A673 (cell line): ENCODE measurements at regions not wholly inside any gene's neighbourhood (a gene's known extent, or its start where the extent isn't known, plus 50 kb on each side); places are given as distances from the start of the nearest gene placed in this dataset.

Source experiments
- BruUV-seq: library from RNA; stranded (reverse); fragments of 400-500 nt; replicated peaks from 2 replicates; lab custom pipeline; 2021; lab: Mats Ljungman, UMichigan
- CTCF ChIA-PET: fragments of 300-600 bp; sonication (Branson Sonifier 250); formaldehyde crosslinking; loops from one replicate; lab custom pipeline; 2022; ENCODE audit warnings: antibody characterized with exemption; lab: Charles Lee
- POLR2A ChIA-PET: fragments of 300-600 bp; sonication (Branson Sonifier 250); formaldehyde crosslinking; loops from one replicate; lab custom pipeline; 2022; ENCODE audit warnings: antibody characterized with exemption; ENCODE audit not compliant: low non-redundant PET; lab: Charles Lee
- DNase-seq: peaks from one replicate; pipeline ENCODE4 v3.0.0-alpha.2; 2015; ENCODE audit warnings: low spot score
- H3K27ac ChIP-seq: fragments of 200-600 bp; sonication (generic); 2 replicates; pipeline ENCODE4 v1.5.1; 2016; ENCODE audit warnings: mixed run types, low read depth, mild to moderate bottlenecking, mixed read lengths, antibody characterized with exemption, low read length; ENCODE audit not compliant: poor library complexity, severe bottlenecking
- H3K27me3 ChIP-seq: fragments of 200-600 bp; sonication (generic); replicated peaks from 2 replicates; pipeline ENCODE4 v1.6.1; 2017; ENCODE audit warnings: mixed run types, low read depth, mild to moderate bottlenecking, mixed read lengths, antibody characterized with exemption, low read length; ENCODE audit not compliant: insufficient read depth, poor library complexity
- H3K36me3 ChIP-seq: fragments of 200-600 bp; sonication (generic); 2 replicates; pipeline ENCODE4 v1.6.1; 2016; ENCODE audit warnings: mixed run types, mild to moderate bottlenecking, mixed read lengths, antibody characterized with exemption, low read length; ENCODE audit not compliant: insufficient read depth, poor library complexity, severe bottlenecking
- H3K4me1 ChIP-seq: fragments of 200-600 bp; sonication (generic); 2 replicates; pipeline ENCODE4 v1.6.1; 2017; ENCODE audit warnings: mixed run types, mild to moderate bottlenecking, mixed read lengths, antibody characterized with exemption, low read length; ENCODE audit not compliant: insufficient read depth, poor library complexity, severe bottlenecking
- H3K4me3 ChIP-seq: fragments of 200-600 bp; sonication (generic); 2 replicates; pipeline ENCODE4 v1.5.1; 2016; ENCODE audit warnings: low read depth, mixed run types, mild to moderate bottlenecking, mixed read lengths, low read length; ENCODE audit not compliant: poor library complexity, severe bottlenecking
- H3K9me3 ChIP-seq: fragments of 200-600 bp; sonication (generic); 2 replicates; pipeline ENCODE4 v1.6.1; 2016; ENCODE audit warnings: mixed run types, low read depth, mild to moderate bottlenecking, mixed read lengths, antibody characterized with exemption, low read length; ENCODE audit not compliant: poor library complexity, severe bottlenecking
- EZH2 ChIP-seq: fragments of 200-600 bp; sonication (generic); IDR thresholded peaks from 2 replicates; pipeline ENCODE4 v1.6.1; 2017; ENCODE audit warnings: borderline replicate concordance, low read depth, mild to moderate bottlenecking, mixed read lengths, antibody characterized with exemption, low read length; ENCODE audit not compliant: poor library complexity, severe bottlenecking
- intact Hi-C: fragments of 100-400 bp; cut with micrococcal nuclease; formaldehyde crosslinking; loops from one replicate; pipeline ENCODE4 v1.10.0; 2022; ENCODE audit not compliant: unreplicated experiment
- TF ChIP-seq, protein P1 (sequence below): fragments of 300-800, 200-600 bp; sonication (generic); conservative IDR thresholded peaks from 2 replicates; pipeline ENCODE4 v1.5.1; 2017; ENCODE audit warnings: low read depth, mild to moderate bottlenecking, antibody characterized with exemption, low read length, moderate library complexity, mixed read lengths

DNA sequence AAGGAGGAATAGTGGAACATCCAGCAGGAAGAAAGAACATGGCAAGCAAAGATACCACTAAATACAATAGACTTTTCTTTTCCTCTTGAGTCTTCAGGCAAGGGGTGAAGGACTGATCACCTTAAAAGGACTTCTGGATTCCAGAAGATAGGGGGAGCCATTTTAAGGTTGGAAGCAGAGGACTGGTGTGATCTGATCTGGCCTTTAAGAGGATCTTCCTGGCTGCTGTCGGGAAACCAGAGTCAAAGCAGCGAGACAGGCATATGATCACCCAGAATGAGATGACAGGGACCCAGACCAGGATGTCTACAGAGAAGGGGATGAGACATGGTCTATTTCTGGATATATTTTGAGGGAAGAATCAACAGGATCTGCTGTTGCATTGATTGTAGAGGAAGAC, 558.0 kb downstream of the STK39 start:
- ChIA-PET POLR2A (no interaction called here), CTCF (no interaction called here)
- DNase-seq, result peak; percentile 24
- Histone ChIP-seq H3K27me3 (no peaks in the 10 kb centered on the region), H3K4me1 (no peaks in the 10 kb centered on the region), H3K4me3 (no peak overlapping the region), H3K36me3 (no peaks in the 10 kb centered on the region), H3K9me3 (no peaks in the 10 kb centered on the region), H3K27ac (no peak overlapping the region)
- TF ChIP-seq EZH2, result no peak
- TF ChIP-seq, protein P1, sequence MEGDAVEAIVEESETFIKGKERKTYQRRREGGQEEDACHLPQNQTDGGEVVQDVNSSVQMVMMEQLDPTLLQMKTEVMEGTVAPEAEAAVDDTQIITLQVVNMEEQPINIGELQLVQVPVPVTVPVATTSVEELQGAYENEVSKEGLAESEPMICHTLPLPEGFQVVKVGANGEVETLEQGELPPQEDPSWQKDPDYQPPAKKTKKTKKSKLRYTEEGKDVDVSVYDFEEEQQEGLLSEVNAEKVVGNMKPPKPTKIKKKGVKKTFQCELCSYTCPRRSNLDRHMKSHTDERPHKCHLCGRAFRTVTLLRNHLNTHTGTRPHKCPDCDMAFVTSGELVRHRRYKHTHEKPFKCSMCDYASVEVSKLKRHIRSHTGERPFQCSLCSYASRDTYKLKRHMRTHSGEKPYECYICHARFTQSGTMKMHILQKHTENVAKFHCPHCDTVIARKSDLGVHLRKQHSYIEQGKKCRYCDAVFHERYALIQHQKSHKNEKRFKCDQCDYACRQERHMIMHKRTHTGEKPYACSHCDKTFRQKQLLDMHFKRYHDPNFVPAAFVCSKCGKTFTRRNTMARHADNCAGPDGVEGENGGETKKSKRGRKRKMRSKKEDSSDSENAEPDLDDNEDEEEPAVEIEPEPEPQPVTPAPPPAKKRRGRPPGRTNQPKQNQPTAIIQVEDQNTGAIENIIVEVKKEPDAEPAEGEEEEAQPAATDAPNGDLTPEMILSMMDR, result peak; percentile 46
- no TSS peak for BruUV-seq
- intact Hi-C loops, result no loop called here

GRCh38 chr2:167686691-167687090, 560.7 kb downstream of the STK39 start:
- ChIA-PET POLR2A (no interaction called here), CTCF (no interaction called here)
- H3K4me3 ChIP-seq, result no peak overlapping the region
- H3K9me3 ChIP-seq, result no peaks in the 10 kb centered on the region
- H3K27me3 ChIP-seq, result no peaks in the 10 kb centered on the region
- H3K4me1 ChIP-seq, result no peaks in the 10 kb centered on the region
- no peak for DNase-seq
- H3K36me3 ChIP-seq, result no peaks in the 10 kb centered on the region
- H3K27ac ChIP-seq, result no peak overlapping the region
- BruUV-seq, result no TSS peak
- TF ChIP-seq EZH2, result no peak
- TF ChIP-seq, protein P1, result no peak
- intact Hi-C loops, result no loop called here

- no peaks in the 10 kb centered on the region for H3K36me3 ChIP-seq
- no peak for DNase-seq
- no peaks in the 10 kb centered on the region for H3K4me1 ChIP-seq
- no peak for TF ChIP-seq EZH2
- TF ChIP-seq, protein P1, result no peak
- no peak overlapping the region for H3K4me3 ChIP-seq
- BruUV-seq, result no TSS peak
- ChIA-PET CTCF (no interaction called here), POLR2A (no interaction called here)
- H3K27me3 ChIP-seq, result no peaks in the 10 kb centered on the region
- no peaks in the 10 kb centered on the region for H3K9me3 ChIP-seq
- intact Hi-C loops, result no loop called here
- no peak overlapping the region for H3K27ac ChIP-seq
Observed at GRCh38 chr2:167681234-167682015, 566.0 kb downstream of the STK39 start.
